Left lung (tissue), 4 donors: ENCODE measurements at regions not wholly inside any gene's neighbourhood (a gene's known extent, or its start where the extent isn't known, plus 50 kb on each side); places are given as distances from the start of the nearest gene placed in this dataset.

ENCODE experiments used
- ATAC-seq: fragments of 200-7000 bp; cut with Tn5 transposase; one replicate; pipeline ENCODE4 v1.9.1; 2020; ENCODE audit warnings: moderate library complexity
- DNase-seq, 4 donors: peaks; one replicate each; pipeline ENCODE4 v3.0.0-alpha.2; 2013 to 2020
- H3K27ac ChIP-seq, 2 donors: fragments of 200-600 bp; sonication (generic) in 1 of 2; one replicate each; pipeline versions ENCODE4 v1.5.0 to v1.8.0; 2020 to 2021
- H3K27me3 ChIP-seq, 2 donors: fragments of 200-600 bp; sonication (generic) in 1 of 2; one replicate each; pipeline versions ENCODE4 v1.5.0 to v1.8.0; 2020 to 2021
- H3K36me3 ChIP-seq, 2 donors: fragments of 200-600 bp; sonication (generic) in 1 of 2; one replicate each; pipeline versions ENCODE4 v1.5.0 to v1.8.0; 2020 to 2021
- H3K4me1 ChIP-seq, 2 donors: fragments of 200-600 bp; one replicate each; pipeline ENCODE4 v1.8.0; 2021
- H3K4me3 ChIP-seq, 2 donors: fragments of 200-600 bp; sonication (generic) in 1 of 2; one replicate each; pipeline versions ENCODE4 v1.5.0 to v1.8.0; 2020 to 2021; ENCODE audit warnings: mild to moderate bottlenecking in 1 of 2
- H3K9me3 ChIP-seq, 2 donors: fragments of 200-600 bp; sonication (generic) in 1 of 2; one replicate each; pipeline versions ENCODE4 v1.5.0 to v1.8.0; 2020 to 2021
- intact Hi-C, 2 donors: fragments of 100-400 bp; cut with DNase I; formaldehyde crosslinking; loops; one replicate each; pipeline versions ENCODE4 v1.11.2 to v1.14.2; 2022
- TF ChIP-seq, protein P1 (sequence below), 2 donors: fragments of 200-600 bp; sonication (generic) in 1 of 2; IDR thresholded peaks; one replicate each; pipeline versions ENCODE4 v1.5.0 to v1.8.0; 2021; ENCODE audit warnings: antibody characterized with exemption in 2 of 2
- donor health status: DM: no; HTN: yes; CAD: no.
- donor health status: DM: no; HTN: no; CAD: no.

DNA sequence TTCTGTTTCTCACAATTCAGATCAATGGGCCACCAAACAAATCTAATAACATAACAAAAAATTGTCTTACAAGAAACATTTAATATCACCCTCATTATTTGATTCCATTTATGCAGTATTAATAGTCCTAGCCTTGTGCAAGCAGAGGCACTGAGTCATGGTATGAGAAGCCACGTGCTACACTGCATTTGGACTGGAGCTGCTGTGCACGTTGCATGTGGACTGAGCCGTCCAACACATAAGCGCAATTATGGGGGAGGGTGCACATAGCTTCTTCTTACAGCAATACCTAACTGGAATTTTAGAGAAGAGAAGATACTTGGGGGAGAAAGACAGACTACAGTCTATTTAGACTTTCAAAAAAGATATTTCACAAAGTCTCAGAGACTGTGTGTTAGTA is 329.6 kb upstream of the ID2 start:
- H3K4me3 ChIP-seq = no peak overlapping the region
- H3K27ac ChIP-seq = no peak overlapping the region
- TF ChIP-seq, protein P1, sequence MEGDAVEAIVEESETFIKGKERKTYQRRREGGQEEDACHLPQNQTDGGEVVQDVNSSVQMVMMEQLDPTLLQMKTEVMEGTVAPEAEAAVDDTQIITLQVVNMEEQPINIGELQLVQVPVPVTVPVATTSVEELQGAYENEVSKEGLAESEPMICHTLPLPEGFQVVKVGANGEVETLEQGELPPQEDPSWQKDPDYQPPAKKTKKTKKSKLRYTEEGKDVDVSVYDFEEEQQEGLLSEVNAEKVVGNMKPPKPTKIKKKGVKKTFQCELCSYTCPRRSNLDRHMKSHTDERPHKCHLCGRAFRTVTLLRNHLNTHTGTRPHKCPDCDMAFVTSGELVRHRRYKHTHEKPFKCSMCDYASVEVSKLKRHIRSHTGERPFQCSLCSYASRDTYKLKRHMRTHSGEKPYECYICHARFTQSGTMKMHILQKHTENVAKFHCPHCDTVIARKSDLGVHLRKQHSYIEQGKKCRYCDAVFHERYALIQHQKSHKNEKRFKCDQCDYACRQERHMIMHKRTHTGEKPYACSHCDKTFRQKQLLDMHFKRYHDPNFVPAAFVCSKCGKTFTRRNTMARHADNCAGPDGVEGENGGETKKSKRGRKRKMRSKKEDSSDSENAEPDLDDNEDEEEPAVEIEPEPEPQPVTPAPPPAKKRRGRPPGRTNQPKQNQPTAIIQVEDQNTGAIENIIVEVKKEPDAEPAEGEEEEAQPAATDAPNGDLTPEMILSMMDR (IDR thresholded peaks at IDR 0.05) = no peak
- intact Hi-C loops = no loop called here
- no peaks in the 10 kb centered on the region for H3K36me3 ChIP-seq
- peak; percentile 26 for ATAC-seq
- H3K4me1 ChIP-seq = no peaks in the 10 kb centered on the region
- no peak for DNase-seq
- H3K27me3 ChIP-seq = no peaks in the 10 kb centered on the region
- H3K9me3 ChIP-seq = peaks cover 0 to 4% of the 10 kb centered on the region in 2 donors

DNA sequence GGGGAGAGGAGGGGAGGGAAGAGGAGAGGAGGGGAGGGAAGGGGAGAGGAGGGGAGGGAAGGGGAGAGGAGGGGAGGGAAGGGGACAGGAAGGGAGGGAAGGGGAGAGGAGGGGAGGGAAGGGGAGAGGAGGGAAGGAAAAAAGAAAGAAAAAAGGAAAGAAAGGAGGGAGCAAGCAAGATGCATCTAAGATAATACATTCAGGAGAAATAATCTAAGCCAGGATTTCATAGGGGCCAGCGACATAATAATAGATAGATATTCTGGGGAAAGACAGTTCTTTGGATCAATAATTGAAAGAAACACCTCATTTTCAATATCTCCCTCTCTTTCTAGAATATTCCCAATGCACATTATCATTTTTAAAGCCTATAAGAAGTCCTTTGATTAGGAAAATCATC is 328.9 kb upstream of the ID2 start:
- Histone ChIP-seq H3K4me3 (no peak overlapping the region), H3K27me3 (no peaks in the 10 kb centered on the region), H3K9me3 (peaks cover 0 to 4% of the 10 kb centered on the region in 2 donors), H3K36me3 (no peaks in the 10 kb centered on the region), H3K4me1 (no peaks in the 10 kb centered on the region), H3K27ac (no peak overlapping the region)
- TF ChIP-seq, protein P1 (IDR thresholded peaks at IDR 0.05) = no peak
- DNase-seq = no peak
- intact Hi-C loops = no loop called here
- no peak for ATAC-seq

DNA sequence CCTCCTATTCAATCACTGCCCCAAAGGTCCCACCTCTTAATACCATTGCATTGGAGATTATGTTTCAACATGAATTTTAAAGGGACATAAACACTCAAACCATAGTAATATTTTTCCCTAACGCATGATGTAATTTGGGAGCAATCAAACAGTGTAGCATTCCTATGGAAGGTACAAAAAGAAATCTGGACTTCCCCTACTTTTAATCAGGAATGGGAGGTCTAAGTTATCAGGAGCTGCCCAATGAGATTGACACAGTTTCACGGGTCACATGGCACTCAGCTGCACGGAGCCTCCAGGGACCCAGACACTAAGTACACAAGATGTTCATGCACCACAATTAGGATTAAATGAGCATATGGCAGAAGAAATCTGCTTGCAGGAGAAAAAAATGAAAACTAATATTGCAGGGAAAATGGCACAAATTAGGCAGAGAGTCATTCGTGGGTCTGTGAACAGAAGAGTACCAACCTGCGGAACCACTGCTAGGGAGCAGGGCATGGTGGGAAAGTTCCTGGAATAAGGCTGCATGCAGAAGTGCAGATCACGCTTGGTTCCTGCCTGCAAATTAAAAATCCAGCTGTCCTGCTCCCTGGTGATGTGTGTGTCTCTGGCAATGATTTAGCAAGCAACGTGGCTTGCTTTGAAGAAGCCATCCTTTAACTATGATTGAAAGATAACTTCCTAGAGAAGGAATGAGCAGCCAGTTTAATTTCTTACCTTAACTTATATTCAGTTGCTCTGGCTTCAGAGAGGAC is 326.6 kb upstream of the ID2 start:
- peaks cover 0 to 4% of the 10 kb centered on the region in 2 donors for H3K9me3 ChIP-seq
- H3K27ac ChIP-seq = no peak overlapping the region
- TF ChIP-seq, protein P1 (IDR thresholded peaks at IDR 0.05) = no peak
- no peaks in the 10 kb centered on the region for H3K36me3 ChIP-seq
- no peak for ATAC-seq
- intact Hi-C loops = no loop called here
- H3K27me3 ChIP-seq = no peaks in the 10 kb centered on the region
- no peak overlapping the region for H3K4me3 ChIP-seq
- DNase-seq = no peak
- H3K4me1 ChIP-seq = no peaks in the 10 kb centered on the region

DNA sequence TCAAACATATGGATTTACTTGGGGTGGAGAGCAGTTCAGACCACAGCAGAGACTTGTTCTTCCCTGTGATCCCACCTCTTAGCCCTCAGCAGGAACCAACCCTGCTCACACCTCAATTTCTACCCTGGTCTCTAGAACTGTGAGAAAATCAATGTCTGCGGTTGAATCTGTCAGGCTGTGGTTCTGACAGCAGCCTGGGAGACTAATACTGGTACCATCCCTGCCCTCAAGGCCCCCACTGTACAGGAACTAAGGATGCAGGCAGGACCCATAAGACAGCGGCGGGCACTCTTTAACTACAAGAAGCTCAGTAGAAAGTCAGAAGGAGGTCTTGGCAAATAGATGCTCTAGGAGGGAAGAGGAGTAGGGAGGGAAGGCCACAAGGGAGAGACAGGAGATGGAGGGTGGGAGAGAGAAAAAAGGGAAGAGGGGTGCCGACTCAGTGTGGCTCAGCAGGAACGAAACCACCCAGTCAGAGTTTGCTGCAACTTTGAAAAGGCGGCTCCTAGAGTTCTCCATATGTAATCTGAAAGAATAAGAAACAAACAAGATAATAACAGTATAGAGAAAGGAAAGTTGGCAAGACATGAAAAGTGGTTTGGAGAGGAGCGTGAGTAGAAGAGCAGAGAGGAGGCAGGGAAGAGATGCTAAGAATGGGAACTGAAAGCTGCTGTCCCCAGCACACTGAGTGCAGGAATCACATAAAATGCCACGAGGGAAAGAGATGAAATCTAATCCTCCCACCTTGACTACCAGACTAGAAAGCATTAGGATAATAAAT is 323.9 kb upstream of the ID2 start:
- H3K27me3 ChIP-seq = no peaks in the 10 kb centered on the region
- H3K9me3 ChIP-seq = peaks cover 0 to 4% of the 10 kb centered on the region in 2 donors
- peak in 1 of 4 donors; percentile 9 for DNase-seq
- intact Hi-C loops = no loop called here
- TF ChIP-seq, protein P1 (IDR thresholded peaks at IDR 0.05) = no peak
- no peak overlapping the region for H3K4me3 ChIP-seq
- no peak overlapping the region for H3K27ac ChIP-seq
- no peaks in the 10 kb centered on the region for H3K36me3 ChIP-seq
- no peak for ATAC-seq
- no peaks in the 10 kb centered on the region for H3K4me1 ChIP-seq

DNA sequence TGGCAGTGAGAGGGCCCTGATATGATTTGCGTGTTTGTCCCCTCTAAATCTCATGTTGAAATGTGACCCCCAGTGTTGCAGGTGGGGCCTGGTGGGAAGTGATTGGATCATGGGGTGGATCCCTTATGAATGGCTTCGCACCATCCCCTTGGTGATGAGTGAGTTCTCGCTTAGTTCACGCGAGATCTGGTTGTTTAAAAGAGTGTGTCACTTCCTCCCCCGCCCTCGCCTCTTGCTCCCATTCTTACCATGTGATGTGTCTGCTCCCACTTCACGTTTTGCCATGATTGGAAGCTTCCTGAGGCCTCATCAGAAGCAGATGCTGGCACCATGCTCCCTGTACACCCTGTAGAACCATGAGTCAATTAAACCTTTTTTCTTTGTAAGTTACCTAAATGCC is 319.9 kb upstream of the ID2 start:
- no peak for ATAC-seq
- Histone ChIP-seq H3K27me3 (no peaks in the 10 kb centered on the region), H3K9me3 (no peaks in the 10 kb centered on the region), H3K4me3 (no peak overlapping the region), H3K27ac (no peak overlapping the region), H3K36me3 (no peaks in the 10 kb centered on the region), H3K4me1 (no peaks in the 10 kb centered on the region)
- no peak for DNase-seq
- TF ChIP-seq, protein P1 (IDR thresholded peaks at IDR 0.05) = no peak
- intact Hi-C loops = no loop called here
